ENCODE measurements at regions not wholly inside any gene's neighbourhood (a gene's known extent, or its start where the extent isn't known, plus 50 kb on each side); places are given as distances from the start of the nearest gene placed in this dataset.
"Not testable (repeated sequence)": the region's sequence is repeated elsewhere in the genome, so short reads cannot be mapped to it uniquely, and the experiment has no call there.

DNA sequence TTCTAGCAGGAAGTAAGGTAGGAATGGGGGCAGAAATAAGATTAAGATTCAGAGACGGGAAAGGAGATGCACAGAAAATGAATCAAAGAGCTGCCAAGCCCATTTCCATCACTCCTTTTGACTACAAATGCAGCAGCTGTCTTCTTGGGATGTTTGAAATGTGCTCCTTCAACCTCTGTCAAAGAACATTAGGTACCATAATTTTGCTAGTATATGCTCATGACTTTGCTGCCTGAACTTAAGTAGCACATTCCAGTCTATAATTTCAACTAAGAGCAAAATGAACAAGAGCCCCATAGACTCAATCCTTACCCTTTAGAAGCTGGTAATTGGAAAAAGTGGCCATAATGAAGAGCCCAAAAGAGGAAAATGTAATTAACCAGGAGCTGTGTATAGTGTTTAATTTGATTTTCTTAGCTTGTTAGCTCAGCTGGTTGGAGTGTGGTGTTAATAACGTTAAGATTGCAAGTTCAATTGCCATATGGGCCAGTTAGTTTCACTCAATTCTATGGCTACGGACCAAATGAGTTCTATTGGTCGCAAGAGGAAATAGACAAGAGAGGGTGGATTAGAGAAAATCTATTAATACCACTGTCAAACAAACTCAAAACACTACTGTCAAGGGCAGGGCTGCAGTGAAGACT lies 349.9 kb downstream of the ZBBX start:
- no peak overlapping the region for H3K4me3 ChIP-seq (ENCODE audit: low read length)
- H2AFZ ChIP-seq (ENCODE audit: low read depth, low read length), result no peak overlapping the region
- no peaks in the 10 kb centered on the region for H3K27me3 ChIP-seq (ENCODE audit: insufficient read depth, low read depth, low read length)
- TF ChIP-seq MXI1 (conservative IDR thresholded peaks at IDR 0.05; ENCODE audit: poor library complexity, severe bottlenecking), result no peak
- peak; percentile 59 for TF ChIP-seq EP300 (conservative IDR thresholded peaks at IDR 0.05; ENCODE audit: poor library complexity, severe bottlenecking)
- TF ChIP-seq RAD21 (conservative IDR thresholded peaks at IDR 0.05), result no peak
- no peaks in the 10 kb centered on the region for H3K9me2 ChIP-seq (ENCODE audit: insufficient read depth, low read length)
- H3K27ac ChIP-seq (ENCODE audit: low read length), result no peak overlapping the region
- no peak overlapping the region for H3K4me2 ChIP-seq (ENCODE audit: low read length)
- H3F3A ChIP-seq (ENCODE audit: insufficient read depth, low read length, poor library complexity, severe bottlenecking), result no peaks in the 10 kb centered on the region
- H3K36me3 ChIP-seq (ENCODE audit: insufficient read depth, low read length), result no peaks in the 10 kb centered on the region
- H3K9ac ChIP-seq (ENCODE audit: low read length), result no peak overlapping the region
- no peaks in the 10 kb centered on the region for H4K20me1 ChIP-seq (ENCODE audit: insufficient read depth)
- no peaks in the 10 kb centered on the region for H3K79me2 ChIP-seq (replicated peaks; ENCODE audit: insufficient read depth, low read length)
- H3K9me3 ChIP-seq (ENCODE audit: low read length), result no peaks in the 10 kb centered on the region

DNA sequence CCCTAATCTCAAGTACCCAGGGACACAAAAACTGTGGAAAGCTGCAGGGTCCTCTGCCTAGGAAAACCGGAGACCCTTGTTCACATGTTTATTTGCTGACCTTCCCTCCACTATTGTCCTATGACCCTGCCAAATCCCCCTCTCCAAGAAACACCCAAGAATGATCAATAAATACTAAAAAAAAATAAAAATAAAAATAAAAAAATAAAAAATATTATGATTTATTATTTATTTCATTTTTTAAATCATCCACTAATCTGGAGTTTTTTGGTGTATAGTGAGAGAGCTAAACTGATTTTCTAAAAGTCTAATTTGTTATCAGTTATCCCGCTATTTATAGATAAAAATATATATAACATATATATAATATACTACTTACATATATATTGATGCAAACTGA lies 360.6 kb downstream of the ZBBX start:
- H3K27ac ChIP-seq (ENCODE audit: low read length); H3K79me2 ChIP-seq (replicated peaks; ENCODE audit: insufficient read depth, low read length); H3K9me3 ChIP-seq (ENCODE audit: low read length); H4K20me1 ChIP-seq (ENCODE audit: insufficient read depth); H3K9ac ChIP-seq (ENCODE audit: low read length); H3K4me2 ChIP-seq (ENCODE audit: low read length); H3F3A ChIP-seq (ENCODE audit: insufficient read depth, low read length, poor library complexity, severe bottlenecking); H3K36me3 ChIP-seq (ENCODE audit: insufficient read depth, low read length); H3K27me3 ChIP-seq (ENCODE audit: insufficient read depth, low read depth, low read length); H3K9me2 ChIP-seq (ENCODE audit: insufficient read depth, low read length); H2AFZ ChIP-seq (ENCODE audit: low read depth, low read length); H3K4me3 ChIP-seq (ENCODE audit: low read length): not testable (repeated sequence)

GRCh38 chr3:167018591-167019111 lies 361.4 kb downstream of the ZBBX start:
- H3K4me3 ChIP-seq (ENCODE audit: low read length); H3K79me2 ChIP-seq (replicated peaks; ENCODE audit: insufficient read depth, low read length); H3K4me2 ChIP-seq (ENCODE audit: low read length); H3K36me3 ChIP-seq (ENCODE audit: insufficient read depth, low read length); H3K9ac ChIP-seq (ENCODE audit: low read length); H4K20me1 ChIP-seq (ENCODE audit: insufficient read depth); H3K9me2 ChIP-seq (ENCODE audit: insufficient read depth, low read length); H3K9me3 ChIP-seq (ENCODE audit: low read length); H3F3A ChIP-seq (ENCODE audit: insufficient read depth, low read length, poor library complexity, severe bottlenecking); H2AFZ ChIP-seq (ENCODE audit: low read depth, low read length); H3K27me3 ChIP-seq (ENCODE audit: insufficient read depth, low read depth, low read length); H3K27ac ChIP-seq (ENCODE audit: low read length): not testable (repeated sequence)

DNA sequence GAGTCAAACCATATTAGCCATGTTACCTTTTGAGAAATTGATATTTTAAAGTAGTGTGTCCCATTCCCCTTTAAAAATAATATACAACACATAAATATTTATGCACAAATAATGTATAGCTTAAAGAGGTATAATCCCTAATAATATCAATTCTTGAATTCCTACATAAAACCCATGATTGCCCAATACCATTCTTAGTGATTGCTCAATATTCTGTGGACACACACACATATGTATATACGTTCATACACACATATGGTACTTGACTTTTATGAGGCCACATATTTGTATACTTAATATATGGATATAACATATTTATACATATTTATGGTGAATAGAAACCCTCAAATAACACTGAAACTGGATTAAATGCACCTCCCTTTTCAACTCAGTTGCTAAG lies 367.4 kb downstream of the ZBBX start:
- H3K36me3 ChIP-seq (ENCODE audit: insufficient read depth, low read length), result no peaks in the 10 kb centered on the region
- H3K27me3 ChIP-seq (ENCODE audit: insufficient read depth, low read depth, low read length), result no peaks in the 10 kb centered on the region
- H3K27ac ChIP-seq (ENCODE audit: low read length), result no peak overlapping the region
- H3K79me2 ChIP-seq (replicated peaks; ENCODE audit: insufficient read depth, low read length), result no peaks in the 10 kb centered on the region
- H2AFZ ChIP-seq (ENCODE audit: low read depth, low read length), result no peak overlapping the region
- no peaks in the 10 kb centered on the region for H3F3A ChIP-seq (ENCODE audit: insufficient read depth, low read length, poor library complexity, severe bottlenecking)
- TF ChIP-seq POLR2AphosphoS5 (IDR thresholded peaks at IDR 0.05), result no peak
- TF ChIP-seq TAF1 (IDR thresholded peaks at IDR 0.05; ENCODE audit: low read depth), result no peak
- no peak for TF ChIP-seq MXI1 (conservative IDR thresholded peaks at IDR 0.05; ENCODE audit: poor library complexity, severe bottlenecking)
- TF ChIP-seq EP300 (conservative IDR thresholded peaks at IDR 0.05; ENCODE audit: poor library complexity, severe bottlenecking), result no peak
- TF ChIP-seq, protein P1, sequence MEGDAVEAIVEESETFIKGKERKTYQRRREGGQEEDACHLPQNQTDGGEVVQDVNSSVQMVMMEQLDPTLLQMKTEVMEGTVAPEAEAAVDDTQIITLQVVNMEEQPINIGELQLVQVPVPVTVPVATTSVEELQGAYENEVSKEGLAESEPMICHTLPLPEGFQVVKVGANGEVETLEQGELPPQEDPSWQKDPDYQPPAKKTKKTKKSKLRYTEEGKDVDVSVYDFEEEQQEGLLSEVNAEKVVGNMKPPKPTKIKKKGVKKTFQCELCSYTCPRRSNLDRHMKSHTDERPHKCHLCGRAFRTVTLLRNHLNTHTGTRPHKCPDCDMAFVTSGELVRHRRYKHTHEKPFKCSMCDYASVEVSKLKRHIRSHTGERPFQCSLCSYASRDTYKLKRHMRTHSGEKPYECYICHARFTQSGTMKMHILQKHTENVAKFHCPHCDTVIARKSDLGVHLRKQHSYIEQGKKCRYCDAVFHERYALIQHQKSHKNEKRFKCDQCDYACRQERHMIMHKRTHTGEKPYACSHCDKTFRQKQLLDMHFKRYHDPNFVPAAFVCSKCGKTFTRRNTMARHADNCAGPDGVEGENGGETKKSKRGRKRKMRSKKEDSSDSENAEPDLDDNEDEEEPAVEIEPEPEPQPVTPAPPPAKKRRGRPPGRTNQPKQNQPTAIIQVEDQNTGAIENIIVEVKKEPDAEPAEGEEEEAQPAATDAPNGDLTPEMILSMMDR (IDR thresholded peaks at IDR 0.05; ENCODE audit: poor library complexity, severe bottlenecking), result no peak
- TF ChIP-seq EZH2 (IDR thresholded peaks at IDR 0.05; ENCODE audit: borderline replicate concordance, insufficient read depth, low read length, poor library complexity, severe bottlenecking), result no peak
- H3K4me3 ChIP-seq (ENCODE audit: low read length), result no peak overlapping the region
- no peaks in the 10 kb centered on the region for H4K20me1 ChIP-seq (ENCODE audit: insufficient read depth)
- H3K9me3 ChIP-seq (ENCODE audit: low read length), result no peaks in the 10 kb centered on the region
- no peaks in the 10 kb centered on the region for H3K9me2 ChIP-seq (ENCODE audit: insufficient read depth, low read length)
- no peak overlapping the region for H3K4me2 ChIP-seq (ENCODE audit: low read length)
- no peak overlapping the region for H3K9ac ChIP-seq (ENCODE audit: low read length)

Measured in neural cell (in vitro differentiated cells).